ENCODE measurements at regions not wholly inside any gene's neighbourhood (a gene's known extent, or its start where the extent isn't known, plus 50 kb on each side); places are given as distances from the start of the nearest gene placed in this dataset.

DNA sequence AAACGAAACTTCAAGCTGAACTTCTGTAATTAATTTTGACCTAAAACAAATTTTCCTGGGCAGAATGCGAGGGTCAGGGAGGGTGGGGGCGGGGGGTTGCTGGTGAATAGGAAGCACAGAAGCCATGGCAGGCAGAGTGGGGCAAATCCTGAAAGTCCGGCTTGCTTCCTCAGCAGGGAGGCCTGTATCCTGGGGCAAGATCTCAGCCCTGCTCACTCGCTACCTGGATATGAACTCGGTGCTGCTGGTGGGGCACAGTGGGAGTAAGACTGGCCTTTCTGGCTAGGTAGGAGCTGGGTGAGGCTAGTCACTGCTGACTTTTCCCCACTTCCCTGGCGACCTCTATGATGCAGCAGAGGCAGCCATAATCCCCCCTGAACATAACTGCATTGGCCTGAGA is 168.9 kb upstream of the CHORDC1 start:
- DNase-seq (ENCODE audit: extremely low spot score, unreplicated experiment): no peak
- TF ChIP-seq, protein P1, sequence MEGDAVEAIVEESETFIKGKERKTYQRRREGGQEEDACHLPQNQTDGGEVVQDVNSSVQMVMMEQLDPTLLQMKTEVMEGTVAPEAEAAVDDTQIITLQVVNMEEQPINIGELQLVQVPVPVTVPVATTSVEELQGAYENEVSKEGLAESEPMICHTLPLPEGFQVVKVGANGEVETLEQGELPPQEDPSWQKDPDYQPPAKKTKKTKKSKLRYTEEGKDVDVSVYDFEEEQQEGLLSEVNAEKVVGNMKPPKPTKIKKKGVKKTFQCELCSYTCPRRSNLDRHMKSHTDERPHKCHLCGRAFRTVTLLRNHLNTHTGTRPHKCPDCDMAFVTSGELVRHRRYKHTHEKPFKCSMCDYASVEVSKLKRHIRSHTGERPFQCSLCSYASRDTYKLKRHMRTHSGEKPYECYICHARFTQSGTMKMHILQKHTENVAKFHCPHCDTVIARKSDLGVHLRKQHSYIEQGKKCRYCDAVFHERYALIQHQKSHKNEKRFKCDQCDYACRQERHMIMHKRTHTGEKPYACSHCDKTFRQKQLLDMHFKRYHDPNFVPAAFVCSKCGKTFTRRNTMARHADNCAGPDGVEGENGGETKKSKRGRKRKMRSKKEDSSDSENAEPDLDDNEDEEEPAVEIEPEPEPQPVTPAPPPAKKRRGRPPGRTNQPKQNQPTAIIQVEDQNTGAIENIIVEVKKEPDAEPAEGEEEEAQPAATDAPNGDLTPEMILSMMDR (conservative IDR thresholded peaks at IDR 0.05): no peak
- H3K27ac Mint-ChIP-seq: no peak overlapping the region
- no peaks in the 10 kb centered on the region for H3K27me3 Mint-ChIP-seq
- no peaks in the 10 kb centered on the region for H3K4me1 Mint-ChIP-seq (ENCODE audit: unreplicated experiment)
- no peaks in the 10 kb centered on the region for H3K9me3 Mint-ChIP-seq
- H3K36me3 Mint-ChIP-seq: no peaks in the 10 kb centered on the region
- H3K4me3 Mint-ChIP-seq: no peak overlapping the region

DNA sequence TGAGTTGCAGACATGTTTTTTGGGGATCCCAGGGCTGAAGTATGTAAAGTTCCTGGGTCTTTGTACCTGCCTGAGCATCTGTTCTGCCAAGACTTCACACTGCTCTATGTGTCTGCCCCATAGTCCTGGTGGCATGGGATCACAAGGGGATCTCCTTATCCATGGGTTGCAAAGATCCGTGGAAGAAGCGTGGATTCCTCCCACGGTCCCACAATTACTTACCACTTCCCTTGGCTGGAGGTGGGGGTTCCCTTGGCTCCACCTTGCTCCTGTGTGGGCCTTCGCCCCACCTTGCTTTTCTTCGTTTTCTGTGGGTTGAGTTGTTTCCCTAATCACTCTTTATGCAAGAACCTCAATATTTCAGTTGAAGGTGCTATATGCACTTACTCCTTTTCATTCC is 157.4 kb upstream of the CHORDC1 start:
- no peaks in the 10 kb centered on the region for H3K9me3 Mint-ChIP-seq
- no peak overlapping the region for H3K27ac Mint-ChIP-seq
- no peaks in the 10 kb centered on the region for H3K27me3 Mint-ChIP-seq
- DNase-seq (ENCODE audit: extremely low spot score, unreplicated experiment): no peak
- no peaks in the 10 kb centered on the region for H3K4me1 Mint-ChIP-seq (ENCODE audit: unreplicated experiment)
- no peaks in the 10 kb centered on the region for H3K36me3 Mint-ChIP-seq
- TF ChIP-seq, protein P1 (conservative IDR thresholded peaks at IDR 0.05): no peak
- no peak overlapping the region for H3K4me3 Mint-ChIP-seq

DNA sequence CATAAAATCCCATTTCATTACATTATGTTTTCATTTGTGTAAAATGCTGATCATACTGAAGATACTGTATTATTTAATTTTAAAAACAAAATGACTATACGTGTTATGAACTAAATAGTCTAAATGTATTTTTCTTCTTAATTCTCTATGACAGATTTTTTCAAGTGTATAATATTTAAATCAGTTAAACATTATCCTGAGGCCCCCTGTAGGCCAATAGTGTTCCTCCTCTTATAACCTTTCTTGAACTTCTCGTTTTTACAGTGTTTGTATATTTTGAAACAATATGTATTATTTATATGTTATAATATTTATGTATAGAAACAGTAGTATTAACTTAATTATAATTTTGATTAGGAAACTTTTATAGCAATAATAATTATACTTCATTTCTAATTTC is 151.1 kb upstream of the CHORDC1 start:
- no peak overlapping the region for H3K4me3 Mint-ChIP-seq
- no peaks in the 10 kb centered on the region for H3K4me1 Mint-ChIP-seq (ENCODE audit: unreplicated experiment)
- H3K27ac Mint-ChIP-seq: no peak overlapping the region
- no peaks in the 10 kb centered on the region for H3K27me3 Mint-ChIP-seq
- TF ChIP-seq, protein P1 (conservative IDR thresholded peaks at IDR 0.05): peak; percentile 53
- H3K36me3 Mint-ChIP-seq: no peaks in the 10 kb centered on the region
- no peak for DNase-seq (ENCODE audit: extremely low spot score, unreplicated experiment)
- H3K9me3 Mint-ChIP-seq: no peaks in the 10 kb centered on the region

DNA sequence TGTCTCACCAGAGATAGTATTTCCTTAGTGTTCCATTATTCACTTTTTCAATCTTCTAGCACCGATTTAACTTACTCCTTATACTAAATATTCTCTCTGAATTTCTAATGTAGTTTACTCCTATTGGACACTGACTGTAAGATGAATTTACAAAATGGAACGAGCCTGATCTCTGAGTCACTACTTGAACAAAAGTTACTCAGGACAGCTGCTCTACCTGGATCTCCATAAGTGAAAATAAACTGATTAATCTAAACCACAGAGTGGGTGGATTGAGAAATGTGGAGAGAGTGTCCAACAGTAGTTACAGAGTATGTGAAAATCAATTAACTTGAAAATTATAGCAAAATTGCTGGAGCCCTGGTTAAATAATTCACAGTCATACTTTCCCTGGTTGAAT is 141.7 kb upstream of the CHORDC1 start:
- TF ChIP-seq, protein P1 (conservative IDR thresholded peaks at IDR 0.05): no peak
- no peaks in the 10 kb centered on the region for H3K9me3 Mint-ChIP-seq
- H3K36me3 Mint-ChIP-seq: no peaks in the 10 kb centered on the region
- H3K27me3 Mint-ChIP-seq: no peaks in the 10 kb centered on the region
- H3K4me3 Mint-ChIP-seq: no peak overlapping the region
- DNase-seq (ENCODE audit: extremely low spot score, unreplicated experiment): no peak
- H3K27ac Mint-ChIP-seq: no peak overlapping the region
- no peaks in the 10 kb centered on the region for H3K4me1 Mint-ChIP-seq (ENCODE audit: unreplicated experiment)

DNA sequence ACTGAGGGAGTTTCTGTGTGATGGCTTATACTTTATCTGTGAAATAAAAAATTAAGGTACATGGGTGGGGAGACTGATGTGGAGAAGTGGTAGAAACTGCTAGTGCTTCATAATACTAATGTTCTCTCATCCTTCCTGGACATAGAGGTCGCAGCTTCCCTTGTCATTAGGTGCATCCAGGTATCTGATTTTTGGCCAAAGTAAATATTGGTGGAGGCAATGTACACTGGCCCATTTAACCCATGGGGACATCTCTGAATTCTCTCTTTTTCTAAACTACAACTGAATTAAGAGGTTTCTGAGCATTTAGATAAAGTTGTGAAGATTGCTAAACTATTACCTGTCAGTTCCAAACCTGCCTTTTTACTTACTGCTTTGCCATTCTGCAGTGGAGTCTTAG is 140.9 kb upstream of the CHORDC1 start:
- Mint-ChIP-seq H3K36me3 (no peaks in the 10 kb centered on the region), H3K27me3 (no peaks in the 10 kb centered on the region), H3K9me3 (no peaks in the 10 kb centered on the region), H3K27ac (no peak overlapping the region), H3K4me3 (no peak overlapping the region), H3K4me1 (ENCODE audit: unreplicated experiment) (no peaks in the 10 kb centered on the region)
- no peak for DNase-seq (ENCODE audit: extremely low spot score, unreplicated experiment)
- TF ChIP-seq, protein P1 (conservative IDR thresholded peaks at IDR 0.05): no peak

DNA sequence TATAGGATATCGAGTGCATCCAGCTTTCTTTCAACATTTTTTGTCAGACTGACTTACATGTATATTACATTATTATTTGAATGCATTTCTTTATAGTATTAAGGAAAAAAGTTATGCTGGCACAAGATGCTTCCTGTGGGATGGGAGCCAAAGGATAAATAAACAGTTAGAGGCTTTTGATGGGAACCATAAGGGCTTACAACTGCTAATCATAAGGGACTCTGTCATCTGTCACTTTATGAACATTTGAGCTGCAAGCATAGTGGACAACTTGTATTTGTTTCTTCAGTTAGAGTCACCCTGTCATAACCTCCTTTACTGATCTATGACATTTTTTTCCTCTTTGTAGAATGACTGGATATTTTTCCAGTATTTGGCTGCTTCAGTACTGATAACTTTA is 132.4 kb upstream of the CHORDC1 start:
- no peaks in the 10 kb centered on the region for H3K4me1 Mint-ChIP-seq (ENCODE audit: unreplicated experiment)
- TF ChIP-seq, protein P1 (conservative IDR thresholded peaks at IDR 0.05): no peak
- H3K9me3 Mint-ChIP-seq: no peaks in the 10 kb centered on the region
- no peaks in the 10 kb centered on the region for H3K36me3 Mint-ChIP-seq
- no peak for DNase-seq (ENCODE audit: extremely low spot score, unreplicated experiment)
- H3K27me3 Mint-ChIP-seq: no peaks in the 10 kb centered on the region
- no peak overlapping the region for H3K4me3 Mint-ChIP-seq
- no peak overlapping the region for H3K27ac Mint-ChIP-seq

Data from type B pancreatic cell (in vitro differentiated cells).